GM23338 (cell line): ENCODE measurements at regions not wholly inside any gene's neighbourhood (a gene's known extent, or its start where the extent isn't known, plus 50 kb on each side); places are given as distances from the start of the nearest gene placed in this dataset.

Experiments used
- CREB1 ChIP-seq: fragments of 250-450 bp; sonication (Bioruptor Pico); IDR thresholded peaks from 2 replicates; pipeline ENCODE4 v1.5.0; 2020; ENCODE audit warnings: low read depth, mild to moderate bottlenecking, moderate library complexity
- ETS1 ChIP-seq: IDR thresholded peaks from 2 replicates; pipeline ENCODE4 v1.6.1; 2016; ENCODE audit warnings: antibody characterized with exemption
- EZH2 ChIP-seq: fragments of 200-600 bp; sonication (generic); IDR thresholded peaks from one replicate; pipeline ENCODE4 v1.8.0; 2017; ENCODE audit warnings: antibody characterized with exemption, mild to moderate bottlenecking, low read depth; ENCODE audit not compliant: unreplicated experiment
- EZH2phosphoT487 ChIP-seq: fragments of 200-600 bp; sonication (generic); IDR thresholded peaks from one replicate; pipeline ENCODE4 v1.8.1; 2018; ENCODE audit warnings: antibody characterized with exemption; ENCODE audit not compliant: unreplicated experiment
- JUNB ChIP-seq: IDR thresholded peaks from one replicate; pipeline ENCODE4 v1.6.1; 2016; ENCODE audit warnings: antibody characterized with exemption; ENCODE audit not compliant: unreplicated experiment
- NANOG ChIP-seq: IDR thresholded peaks from 2 replicates; pipeline ENCODE4 v1.6.1; 2016; ENCODE audit warnings: antibody characterized with exemption, borderline replicate concordance
- POLR2AphosphoS5 ChIP-seq: IDR thresholded peaks from 2 replicates; pipeline ENCODE4 v1.6.1; 2016; ENCODE audit warnings: antibody characterized with exemption, low read depth
- REST ChIP-seq: IDR thresholded peaks from one replicate; pipeline ENCODE4 v1.6.1; 2018; ENCODE audit warnings: antibody characterized with exemption; ENCODE audit not compliant: unreplicated experiment
- STAT1 ChIP-seq: IDR thresholded peaks from one replicate; pipeline ENCODE4 v1.6.1; 2016; ENCODE audit warnings: antibody characterized with exemption; ENCODE audit not compliant: unreplicated experiment
- ZNF114 ChIP-seq: fragments of 250-450 bp; sonication (Bioruptor Pico); IDR thresholded peaks from 2 replicates; pipeline ENCODE4 v1.5.0; 2020; ENCODE audit warnings: mild to moderate bottlenecking, moderate library complexity
- ZNF331 ChIP-seq: fragments of 250-450 bp; sonication (Bioruptor Pico); IDR thresholded peaks from 2 replicates; pipeline ENCODE4 v1.5.0; 2020; ENCODE audit warnings: low read depth, mild to moderate bottlenecking, moderate library complexity
- TF ChIP-seq, protein P1 (sequence below), 2 experiments: fragments of 200-600 bp in 1 of 2; sonication (generic) in 1 of 2; conservative IDR thresholded peaks; 2 replicates each; pipeline versions ENCODE4 v1.5.1 to v1.6.1; 2016 to 2017; ENCODE audit warnings: antibody characterized with exemption in 2 of 2, low read depth in 2 of 2, mild to moderate bottlenecking in 2 of 2, moderate library complexity in 1 of 2

DNA sequence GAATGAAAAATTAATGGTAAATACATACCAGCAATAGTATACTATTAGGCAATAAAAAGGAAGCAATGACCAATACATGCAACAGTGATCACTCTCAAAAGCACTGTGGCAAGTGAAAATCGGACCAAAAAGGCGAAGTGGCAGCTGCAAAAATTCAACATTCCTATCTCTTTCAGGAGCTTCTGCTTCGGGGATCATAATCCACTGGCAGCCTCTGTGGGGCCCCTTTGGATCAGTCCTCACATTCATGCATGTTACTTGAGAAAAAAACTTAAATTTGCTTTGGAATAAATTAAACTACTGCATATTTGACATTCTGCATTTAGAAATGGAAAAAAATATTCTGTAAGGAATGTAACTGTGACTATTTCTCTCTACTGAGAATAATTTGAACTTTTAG lies 425.6 kb downstream of the NR2F2 start:
- TF ChIP-seq, protein P1, sequence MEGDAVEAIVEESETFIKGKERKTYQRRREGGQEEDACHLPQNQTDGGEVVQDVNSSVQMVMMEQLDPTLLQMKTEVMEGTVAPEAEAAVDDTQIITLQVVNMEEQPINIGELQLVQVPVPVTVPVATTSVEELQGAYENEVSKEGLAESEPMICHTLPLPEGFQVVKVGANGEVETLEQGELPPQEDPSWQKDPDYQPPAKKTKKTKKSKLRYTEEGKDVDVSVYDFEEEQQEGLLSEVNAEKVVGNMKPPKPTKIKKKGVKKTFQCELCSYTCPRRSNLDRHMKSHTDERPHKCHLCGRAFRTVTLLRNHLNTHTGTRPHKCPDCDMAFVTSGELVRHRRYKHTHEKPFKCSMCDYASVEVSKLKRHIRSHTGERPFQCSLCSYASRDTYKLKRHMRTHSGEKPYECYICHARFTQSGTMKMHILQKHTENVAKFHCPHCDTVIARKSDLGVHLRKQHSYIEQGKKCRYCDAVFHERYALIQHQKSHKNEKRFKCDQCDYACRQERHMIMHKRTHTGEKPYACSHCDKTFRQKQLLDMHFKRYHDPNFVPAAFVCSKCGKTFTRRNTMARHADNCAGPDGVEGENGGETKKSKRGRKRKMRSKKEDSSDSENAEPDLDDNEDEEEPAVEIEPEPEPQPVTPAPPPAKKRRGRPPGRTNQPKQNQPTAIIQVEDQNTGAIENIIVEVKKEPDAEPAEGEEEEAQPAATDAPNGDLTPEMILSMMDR (conservative IDR thresholded peaks at IDR 0.05; ENCODE audit: low read depth in 2 of 2): no peak
- TF ChIP-seq REST (no peak), POLR2AphosphoS5 (no peak), ZNF331 (CRISPR knock-in tag) (no peak), ETS1 (no peak), EZH2phosphoT487 (no peak), JUNB (no peak), EZH2 (no peak), STAT1 (no peak), NANOG (no peak), ZNF114 (CRISPR knock-in tag) (no peak), CREB1 (CRISPR knock-in tag) (no peak)
